Mucosa of descending colon (tissue), 3 donors: ENCODE measurements at regions not wholly inside any gene's neighbourhood (a gene's known extent, or its start where the extent isn't known, plus 50 kb on each side); places are given as distances from the start of the nearest gene placed in this dataset.
"Not testable (repeated sequence)": the region's sequence is repeated elsewhere in the genome, so short reads cannot be mapped to it uniquely, and the experiment has no call there.

Source experiments
- ATAC-seq: fragments of 200-7000 bp; cut with Tn5 transposase; one replicate; pipeline ENCODE4 v1.9.1; 2020; ENCODE audit warnings: mild to moderate bottlenecking, moderate library complexity
- DNase-seq, 3 donors: peaks; one replicate each; pipeline ENCODE4 v3.0.0-alpha.2; 2020
- H3K36me3 ChIP-seq: fragments of 200-600 bp; one replicate; pipeline ENCODE4 v1.8.0; 2021; ENCODE audit warnings: low read depth, mild to moderate bottlenecking
- H3K4me1 ChIP-seq: fragments of 200-600 bp; one replicate; pipeline ENCODE4 v1.8.0; 2021; ENCODE audit warnings: low read depth, mild to moderate bottlenecking
- H3K4me3 ChIP-seq: fragments of 200-600 bp; one replicate; pipeline ENCODE4 v1.8.0; 2021; ENCODE audit warnings: mild to moderate bottlenecking
- H3K9me3 ChIP-seq: fragments of 200-600 bp; one replicate; pipeline ENCODE4 v1.8.0; 2021; ENCODE audit warnings: mild to moderate bottlenecking
- intact Hi-C, 2 donors: fragments of 100-400 bp; cut with DNase I in 1 of 2; cut with micrococcal nuclease in 1 of 2; formaldehyde crosslinking; loops; one replicate each; pipeline versions ENCODE4 v1.11.0 to v1.11.1; 2022; cut with DNase I, micrococcal nuclease
- TF ChIP-seq, protein P1 (sequence below): fragments of 200-600 bp; IDR thresholded peaks from one replicate; pipeline ENCODE4 v1.8.0; 2022; ENCODE audit warnings: antibody characterized with exemption, mild to moderate bottlenecking
- donor health status: DM: no; HTN: no; CAD: no; lungs with moderate emphysema.
- donor health status: DM: no; HTN: no; CAD: no.
- donor health status: DM: no; HTN: yes; CAD: no.

GRCh38 chr7:94778711-94779459, 123.0 kb upstream of the SGCE start:
- no peaks in the 10 kb centered on the region for H3K4me1 ChIP-seq
- TF ChIP-seq, protein P1, sequence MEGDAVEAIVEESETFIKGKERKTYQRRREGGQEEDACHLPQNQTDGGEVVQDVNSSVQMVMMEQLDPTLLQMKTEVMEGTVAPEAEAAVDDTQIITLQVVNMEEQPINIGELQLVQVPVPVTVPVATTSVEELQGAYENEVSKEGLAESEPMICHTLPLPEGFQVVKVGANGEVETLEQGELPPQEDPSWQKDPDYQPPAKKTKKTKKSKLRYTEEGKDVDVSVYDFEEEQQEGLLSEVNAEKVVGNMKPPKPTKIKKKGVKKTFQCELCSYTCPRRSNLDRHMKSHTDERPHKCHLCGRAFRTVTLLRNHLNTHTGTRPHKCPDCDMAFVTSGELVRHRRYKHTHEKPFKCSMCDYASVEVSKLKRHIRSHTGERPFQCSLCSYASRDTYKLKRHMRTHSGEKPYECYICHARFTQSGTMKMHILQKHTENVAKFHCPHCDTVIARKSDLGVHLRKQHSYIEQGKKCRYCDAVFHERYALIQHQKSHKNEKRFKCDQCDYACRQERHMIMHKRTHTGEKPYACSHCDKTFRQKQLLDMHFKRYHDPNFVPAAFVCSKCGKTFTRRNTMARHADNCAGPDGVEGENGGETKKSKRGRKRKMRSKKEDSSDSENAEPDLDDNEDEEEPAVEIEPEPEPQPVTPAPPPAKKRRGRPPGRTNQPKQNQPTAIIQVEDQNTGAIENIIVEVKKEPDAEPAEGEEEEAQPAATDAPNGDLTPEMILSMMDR = no peak

GRCh38 chr7:94779861-94780260, 123.9 kb upstream of the SGCE start:
- TF ChIP-seq, protein P1 = no peak
- Histone ChIP-seq H3K9me3 (no peaks in the 10 kb centered on the region), H3K4me1 (no peaks in the 10 kb centered on the region), H3K36me3 (no peaks in the 10 kb centered on the region), H3K4me3 (no peak overlapping the region)
- intact Hi-C loops = no loop called here
- ATAC-seq = no peak
- DNase-seq = no peak

More at GRCh38 chr7:94778711-94779459, 123.0 kb upstream of the SGCE start:
- Histone ChIP-seq H3K36me3 (no peaks in the 10 kb centered on the region), H3K4me3 (no peak overlapping the region), H3K9me3 (no peaks in the 10 kb centered on the region)
- intact Hi-C loops = no loop called here
- ATAC-seq (no peak), DNase-seq (no peak)

GRCh38 chr7:94781236-94781635, 125.3 kb upstream of the SGCE start:
- Histone ChIP-seq H3K4me3 (no peak overlapping the region), H3K36me3 (no peaks in the 10 kb centered on the region), H3K9me3 (no peaks in the 10 kb centered on the region), H3K4me1 (no peaks in the 10 kb centered on the region)
- intact Hi-C loops = no loop called here
- TF ChIP-seq, protein P1 = no peak
- no peak for ATAC-seq
- no peak for DNase-seq

DNA sequence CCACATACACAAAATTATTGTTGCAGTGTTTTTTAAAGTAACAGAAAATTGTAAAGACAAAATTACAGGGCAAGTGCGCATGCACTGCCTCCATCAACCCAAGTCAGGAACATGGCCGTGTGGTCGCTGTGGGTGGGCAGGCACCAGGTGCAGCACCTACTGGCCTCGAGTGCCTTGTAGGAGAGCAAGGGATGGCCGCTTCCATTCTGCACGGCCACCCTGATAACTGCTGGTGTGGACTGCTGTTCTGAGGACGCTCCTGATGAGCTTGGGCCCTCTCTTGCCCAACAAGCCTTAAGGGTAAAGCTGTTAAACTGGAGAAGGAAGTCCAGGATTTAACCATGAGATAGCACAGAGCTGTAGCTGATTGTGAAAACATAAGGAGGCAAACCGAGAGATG, 124.6 kb upstream of the PPP1R9A start:
- intact Hi-C loops = no loop called here
- Histone ChIP-seq H3K36me3 (no peaks in the 10 kb centered on the region), H3K4me1 (no peaks in the 10 kb centered on the region), H3K9me3 (no peaks in the 10 kb centered on the region), H3K4me3 (no peak overlapping the region)
- TF ChIP-seq, protein P1 = no peak
- no peak for DNase-seq
- ATAC-seq = no peak

GRCh38 chr7:94787285-94787684, 120.1 kb upstream of the PPP1R9A start:
- TF ChIP-seq, protein P1 = no peak
- intact Hi-C loops = no loop called here

DNA sequence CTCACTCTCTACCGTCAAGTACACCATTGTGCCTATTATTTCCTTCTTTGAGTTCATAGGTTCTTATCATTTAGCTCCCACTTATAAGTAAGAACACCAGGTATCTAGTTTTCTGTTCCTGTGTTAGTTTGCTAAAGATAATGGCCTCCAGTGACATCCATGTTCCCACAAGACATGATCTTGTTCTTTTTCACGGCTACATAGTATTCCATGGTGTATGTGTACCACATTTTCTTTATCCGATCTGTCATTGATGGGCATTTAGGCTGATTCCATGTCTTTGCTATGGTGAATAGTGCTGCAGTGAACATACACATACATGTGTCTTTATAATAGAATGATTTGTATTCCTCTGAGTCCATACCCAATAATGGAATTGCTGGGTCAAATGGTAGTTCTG, 119.0 kb upstream of the PPP1R9A start:
- intact Hi-C loops, H3K4me3 ChIP-seq: not testable (repeated sequence)

More at GRCh38 chr7:94787285-94787684, 120.1 kb upstream of the PPP1R9A start:
- H3K4me1 ChIP-seq = no peaks in the 10 kb centered on the region
- H3K9me3 ChIP-seq = no peaks in the 10 kb centered on the region
- DNase-seq (no peak), ATAC-seq (no peak)
- no peaks in the 10 kb centered on the region for H3K36me3 ChIP-seq
- no peak overlapping the region for H3K4me3 ChIP-seq

More for the DNA sequence above, 119.0 kb upstream of the PPP1R9A start:
- not testable (repeated sequence) for H3K9me3 ChIP-seq, H3K36me3 ChIP-seq, ATAC-seq, H3K4me1 ChIP-seq, DNase-seq
